Jurkat, Clone E6-1 (cell line): ENCODE measurements at regions not wholly inside any gene's neighbourhood (a gene's known extent, or its start where the extent isn't known, plus 50 kb on each side); places are given as distances from the start of the nearest gene placed in this dataset.
A peak's percentile ranks its signal among the peaks of the same experiment; 100 is the strongest.
"Not testable (repeated sequence)": the region's sequence is repeated elsewhere in the genome, so short reads cannot be mapped to it uniquely, and the experiment has no call there.

Source experiments
- DNase-seq: peaks from one replicate; pipeline ENCODE4 v3.0.0-alpha.2; 2011; ENCODE audit warnings: low read depth, low spot score
- H3K4me3 ChIP-seq: 2 replicates; pipeline ENCODE4 v1.5.1; 2011; ENCODE audit warnings: mild to moderate bottlenecking, low read length, control low read depth, moderate library complexity

- DNase-seq, result no peak
- no peak overlapping the region for H3K4me3 ChIP-seq
Observed at GRCh38 chr2:11065833-11066485, 89.3 kb upstream of the SLC66A3 start.

- H3K4me3 ChIP-seq, result no peak overlapping the region
- no peak for DNase-seq
Observed at GRCh38 chr2:11067221-11068078, 87.8 kb upstream of the SLC66A3 start.

DNA sequence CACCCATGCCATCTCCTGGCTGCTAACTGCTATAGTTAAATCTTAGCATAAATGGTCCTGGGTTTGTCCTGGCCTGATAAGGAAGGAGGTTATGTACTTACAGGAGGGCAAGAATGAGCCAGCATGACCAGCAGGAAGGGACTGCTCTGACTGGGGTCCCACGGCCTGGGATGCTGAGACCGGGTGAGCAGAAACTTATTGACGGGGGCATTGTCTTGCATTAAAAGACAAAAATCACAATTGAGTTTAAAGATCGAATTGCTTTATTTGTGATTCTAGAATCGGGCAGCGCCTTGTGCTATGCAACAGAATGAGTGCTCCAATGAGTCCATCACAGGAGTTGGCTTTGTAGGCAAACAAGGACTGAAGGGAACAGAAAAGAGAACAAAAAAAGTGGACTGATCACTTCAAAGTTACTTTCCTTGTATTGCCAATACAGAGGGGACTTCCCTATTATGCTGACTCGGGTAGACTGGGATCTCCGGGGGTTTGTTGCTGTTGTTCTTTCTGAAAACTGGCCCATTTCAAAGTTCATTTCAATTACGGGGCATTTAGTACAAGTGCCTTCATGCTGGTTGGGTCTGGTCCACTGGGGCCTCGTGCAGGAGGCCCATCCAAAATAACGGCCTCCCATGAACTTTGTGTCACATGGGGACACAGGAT is 87.1 kb upstream of the SLC66A3 start:
- no peak for DNase-seq
- no peak overlapping the region for H3K4me3 ChIP-seq

- DNase-seq, result no peak
Observed at GRCh38 chr2:11068856-11069526, 86.3 kb upstream of the SLC66A3 start.

GRCh38 chr2:11069566-11070185 is 85.6 kb upstream of the SLC66A3 start:
- no peak for DNase-seq
- no peak overlapping the region for H3K4me3 ChIP-seq

More at GRCh38 chr2:11068856-11069526, 86.3 kb upstream of the SLC66A3 start:
- H3K4me3 ChIP-seq, result no peak overlapping the region

- DNase-seq, result peak; percentile 42
- H3K4me3 ChIP-seq, result peak overlapping the region; percentile 13
Observed at GRCh38 chr2:11071211-11071610, 84.1 kb upstream of the SLC66A3 start.

- peak overlapping the region; percentile 17 for H3K4me3 ChIP-seq
Observed at GRCh38 chr2:11071939-11072338, 83.3 kb upstream of the SLC66A3 start.

GRCh38 chr2:11072550-11072949 is 82.7 kb upstream of the SLC66A3 start:
- peak overlapping the region; percentile 17 for H3K4me3 ChIP-seq

More at GRCh38 chr2:11071939-11072338, 83.3 kb upstream of the SLC66A3 start:
- DNase-seq, result peak; percentile 82

GRCh38 chr2:11073251-11073650 is 82.0 kb upstream of the SLC66A3 start:
- H3K4me3 ChIP-seq, result no peak overlapping the region
- DNase-seq, result peak; percentile 10

More at GRCh38 chr2:11072550-11072949, 82.7 kb upstream of the SLC66A3 start:
- DNase-seq, result no peak

DNA sequence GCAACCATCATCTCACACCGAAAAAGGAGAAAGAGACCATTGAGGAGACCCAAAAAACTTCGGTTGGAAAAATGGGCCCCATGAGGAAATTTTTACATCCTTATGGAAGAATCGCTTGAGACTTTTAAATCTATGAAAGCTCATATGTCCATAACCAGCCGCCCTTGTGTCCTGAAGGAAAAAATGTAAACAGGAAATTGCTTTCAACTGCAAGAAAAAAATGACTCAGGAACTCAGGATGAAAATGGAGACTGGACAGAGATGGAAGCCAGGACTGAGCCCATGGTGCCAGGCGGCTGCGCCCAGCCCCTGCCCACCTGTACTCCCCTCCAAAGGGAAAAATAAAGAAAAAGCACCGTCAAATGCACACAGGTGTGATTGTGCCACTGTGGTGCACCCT is 81.5 kb upstream of the SLC66A3 start:
- H3K4me3 ChIP-seq, result no peak overlapping the region
- DNase-seq, result no peak

DNA sequence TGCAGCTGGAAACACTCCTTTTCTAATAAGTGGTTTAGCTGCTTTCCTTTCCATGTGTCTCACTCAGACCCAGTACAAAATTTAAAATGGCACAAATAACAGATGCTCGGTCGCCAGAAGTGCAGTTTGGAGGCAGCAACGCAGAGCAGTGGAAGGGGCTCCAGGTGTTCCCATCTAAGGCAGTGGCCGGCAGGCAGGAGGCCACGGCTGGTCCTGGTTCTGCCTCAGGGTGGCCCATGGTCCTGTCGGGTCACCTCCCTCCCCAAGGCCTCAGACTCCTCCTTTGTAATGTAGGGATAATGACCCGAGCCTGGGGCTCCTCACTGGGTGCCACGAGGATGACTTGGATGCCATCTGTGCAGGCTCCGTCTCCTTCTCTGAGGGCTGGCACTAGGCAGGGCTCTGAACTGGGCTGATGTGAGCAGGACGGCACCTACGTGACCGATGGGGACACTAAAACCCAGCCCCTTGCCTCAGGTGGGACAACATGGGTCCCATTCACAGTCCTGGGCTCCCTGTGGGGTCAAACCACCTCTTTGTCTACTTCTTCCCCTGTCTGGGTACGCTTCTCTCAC is 80.9 kb upstream of the SLC66A3 start:
- no peak overlapping the region for H3K4me3 ChIP-seq
- DNase-seq, result no peak

- no peak for DNase-seq
Observed at GRCh38 chr2:11075221-11075620, 80.0 kb upstream of the SLC66A3 start.

GRCh38 chr2:11077411-11077810 is 77.9 kb upstream of the SLC66A3 start:
- no peak for DNase-seq
- no peak overlapping the region for H3K4me3 ChIP-seq

More at GRCh38 chr2:11075221-11075620, 80.0 kb upstream of the SLC66A3 start:
- H3K4me3 ChIP-seq, result no peak overlapping the region

DNA sequence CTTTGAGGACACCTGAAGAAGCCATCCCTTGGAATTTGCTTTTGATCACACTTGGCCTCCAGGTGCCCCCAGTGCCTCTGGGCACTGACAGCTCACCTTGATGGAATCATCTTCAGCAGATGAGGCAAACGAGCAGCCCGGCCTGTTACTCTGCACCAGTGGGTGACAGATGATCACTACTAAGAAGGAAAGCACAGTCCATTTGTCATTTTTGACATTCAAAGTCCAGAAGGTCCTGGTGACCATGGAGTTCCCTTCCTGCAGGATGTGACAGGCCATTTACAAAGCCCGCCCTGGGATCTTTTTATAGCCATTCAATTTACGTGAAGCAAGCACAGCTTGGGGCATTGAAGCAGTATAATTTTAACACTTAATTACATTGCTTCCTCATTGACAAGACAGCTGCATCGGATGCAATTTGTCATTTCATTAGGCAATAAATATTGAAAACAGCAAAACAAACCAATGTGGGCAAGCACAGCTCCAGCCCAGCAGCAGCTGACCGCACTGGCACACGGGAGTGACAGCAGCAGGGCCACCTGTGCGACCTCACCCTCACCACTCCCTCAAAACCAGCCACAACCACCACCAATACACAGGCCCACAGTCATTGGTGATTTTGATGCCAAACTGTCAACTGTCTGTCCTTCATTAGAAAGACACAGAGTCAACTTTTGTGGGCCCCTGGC is 76.0 kb upstream of the SLC66A3 start:
- no peak for DNase-seq
- no peak overlapping the region for H3K4me3 ChIP-seq

GRCh38 chr2:11080253-11081115 is 74.8 kb upstream of the SLC66A3 start:
- no peak overlapping the region for H3K4me3 ChIP-seq
- DNase-seq, result no peak

GRCh38 chr2:11082880-11083279 is 72.4 kb upstream of the SLC66A3 start:
- no peak overlapping the region for H3K4me3 ChIP-seq
- DNase-seq, result no peak

- not testable (repeated sequence) for DNase-seq, H3K4me3 ChIP-seq
Observed at GRCh38 chr2:11088821-11089220, 66.4 kb upstream of the SLC66A3 start.
